ENCODE measurements at regions not wholly inside any gene's neighbourhood (a gene's known extent, or its start where the extent isn't known, plus 50 kb on each side); places are given as distances from the start of the nearest gene placed in this dataset.

GRCh38 chr18:24840640-24841039, 380.2 kb downstream of the HRH4 start:
- TF ChIP-seq CTCF (IDR thresholded peaks at IDR 0.05) (no peak), TCF7L2 (IDR thresholded peaks at IDR 0.05; ENCODE audit: low read depth, low read length) (no peak), POLR2AphosphoS5 (IDR thresholded peaks at IDR 0.05; ENCODE audit: low read depth, low read length) (no peak), SIN3A (IDR thresholded peaks at IDR 0.05; ENCODE audit: borderline replicate concordance, insufficient read depth, low read depth, low read length) (no peak), REST (IDR thresholded peaks at IDR 0.05; ENCODE audit: insufficient read depth in 1 of 2, low read depth in 2 of 2, low read length in 1 of 2) (no peak)
